GM23248 (cell line): ENCODE measurements at regions not wholly inside any gene's neighbourhood (a gene's known extent, or its start where the extent isn't known, plus 50 kb on each side); places are given as distances from the start of the nearest gene placed in this dataset.

ENCODE experiments used
- EZH2 ChIP-seq: fragments of 200-600 bp; sonication (generic); IDR thresholded peaks from 2 replicates; pipeline ENCODE4 v1.6.1; 2018; ENCODE audit warnings: antibody characterized with exemption, mild to moderate bottlenecking; ENCODE audit not compliant: insufficient read depth, poor library complexity, severe bottlenecking
- EZH2phosphoT487 ChIP-seq: fragments of 200-600 bp; sonication (generic); IDR thresholded peaks from 2 replicates; pipeline ENCODE4 v1.6.1; 2018; ENCODE audit warnings: antibody characterized with exemption, moderate library complexity, mild to moderate bottlenecking, low read depth; ENCODE audit not compliant: insufficient read depth

- TF ChIP-seq EZH2 (no peak), EZH2phosphoT487 (no peak)
Observed at GRCh38 chr4:187811591-187811990, 184.0 kb upstream of the ZFP42 start.
